Neutrophil (primary cell): ENCODE measurements at regions not wholly inside any gene's neighbourhood (a gene's known extent, or its start where the extent isn't known, plus 50 kb on each side); places are given as distances from the start of the nearest gene placed in this dataset.

Source experiments
- H3K27ac ChIP-seq: fragments of 200-600 bp; sonication (generic); 2 replicates; pipeline ENCODE4 v1.5.1; 2016; ENCODE audit warnings: mild to moderate bottlenecking, moderate library complexity
- H3K27me3 ChIP-seq: fragments of 200-600 bp; sonication (generic); 2 replicates; pipeline ENCODE4 v1.6.0; 2016; ENCODE audit warnings: mild to moderate bottlenecking
- H3K36me3 ChIP-seq: fragments of 200-600 bp; sonication (generic); 2 replicates; pipeline ENCODE4 v1.5.1; 2017
- H3K4me1 ChIP-seq, 2 experiments: fragments of 200-600 bp in 1 of 2; sonication (generic) in 1 of 2; 1 replicate in 1 of 2; 2 replicates in 1 of 2; pipeline versions ENCODE4 v1.5.1 to v1.6.1; 2013 to 2016; ENCODE audit warnings: low read depth in 1 of 2, low read length in 1 of 2, mild to moderate bottlenecking in 1 of 2, moderate library complexity in 1 of 2; ENCODE audit not compliant: control insufficient read depth in 1 of 2, insufficient read depth in 1 of 2
- H3K4me3 ChIP-seq, 2 experiments: fragments of 200-600 bp in 1 of 2; sonication (generic) in 1 of 2; 1 replicate in 1 of 2; 2 replicates in 1 of 2; pipeline ENCODE4 v1.5.1; 2013 to 2016; ENCODE audit warnings: low read depth in 1 of 2, low read length in 1 of 2, mild to moderate bottlenecking in 1 of 2, moderate library complexity in 1 of 2
- H3K9me3 ChIP-seq: fragments of 200-600 bp; sonication (generic); 2 replicates; pipeline ENCODE4 v1.5.1; 2016
- CTCF ChIP-seq: fragments of 200-600 bp; sonication (generic); IDR thresholded peaks from 2 replicates; pipeline ENCODE4 v1.5.1; 2016; ENCODE audit warnings: antibody characterized with exemption

- no peaks in the 10 kb centered on the region for H3K9me3 ChIP-seq
- peaks cover 8% of the 10 kb centered on the region for H3K27me3 ChIP-seq
These were observed 128.2 kb upstream of the TCERG1L start for GRCh38 chr10:131439705-131440104.

GRCh38 chr10:131440405-131441360, 129.2 kb upstream of the TCERG1L start:
- no peaks in the 10 kb centered on the region for H3K4me1 ChIP-seq
- H3K27me3 ChIP-seq = peaks cover 8% of the 10 kb centered on the region
- no peaks in the 10 kb centered on the region for H3K9me3 ChIP-seq
- H3K27ac ChIP-seq = no peak overlapping the region
- TF ChIP-seq CTCF = no peak
- H3K36me3 ChIP-seq = no peaks in the 10 kb centered on the region
- H3K4me3 ChIP-seq = no peak overlapping the region

More at GRCh38 chr10:131439705-131440104, 128.2 kb upstream of the TCERG1L start:
- H3K27ac ChIP-seq = no peak overlapping the region
- no peaks in the 10 kb centered on the region for H3K36me3 ChIP-seq
- no peaks in the 10 kb centered on the region for H3K4me1 ChIP-seq
- H3K4me3 ChIP-seq = no peak overlapping the region
- TF ChIP-seq CTCF = no peak

GRCh38 chr10:131442271-131442670, 130.8 kb upstream of the TCERG1L start:
- Histone ChIP-seq H3K4me1 (no peaks in the 10 kb centered on the region), H3K27ac (no peak overlapping the region), H3K27me3 (peaks cover 8% of the 10 kb centered on the region), H3K4me3 (no peak overlapping the region), H3K9me3 (no peaks in the 10 kb centered on the region), H3K36me3 (no peaks in the 10 kb centered on the region)
- TF ChIP-seq CTCF = no peak

- Histone ChIP-seq H3K4me3 (no peak overlapping the region), H3K27me3 (peaks cover 8% of the 10 kb centered on the region), H3K27ac (no peak overlapping the region), H3K9me3 (no peaks in the 10 kb centered on the region), H3K36me3 (no peaks in the 10 kb centered on the region), H3K4me1 (no peaks in the 10 kb centered on the region)
- no peak for TF ChIP-seq CTCF
These were observed 132.8 kb upstream of the TCERG1L start for GRCh38 chr10:131444286-131444685.

GRCh38 chr10:131444862-131445461, 133.4 kb upstream of the TCERG1L start:
- H3K4me1 ChIP-seq = no peaks in the 10 kb centered on the region
- H3K27ac ChIP-seq = no peak overlapping the region
- H3K4me3 ChIP-seq = no peak overlapping the region
- peaks cover 8% of the 10 kb centered on the region for H3K27me3 ChIP-seq
- TF ChIP-seq CTCF = no peak
- H3K9me3 ChIP-seq = no peaks in the 10 kb centered on the region
- H3K36me3 ChIP-seq = no peaks in the 10 kb centered on the region
